G401 (cell line): ENCODE measurements at regions not wholly inside any gene's neighbourhood (a gene's known extent, or its start where the extent isn't known, plus 50 kb on each side); places are given as distances from the start of the nearest gene placed in this dataset.
"Not testable (repeated sequence)": the region's sequence is repeated elsewhere in the genome, so short reads cannot be mapped to it uniquely, and the experiment has no call there.

Experiments
- DNase-seq: peaks from one replicate; pipeline ENCODE4 v3.0.0-alpha.2; 2015; ENCODE audit warnings: low spot score
- in situ Hi-C: cut with HindIII; loops from 2 replicates; pipeline ENCODE4 v1.10.0; 2016; ENCODE audit warnings: low sequenced_read_pairs, mixed read lengths

- no peak for DNase-seq
- in situ Hi-C loops, result no loop called here
Observed at GRCh38 chr17:31722251-31723056, 136.6 kb downstream of the COPRS start.

- in situ Hi-C loops, result no loop called here
- peak; percentile 87 for DNase-seq
Observed at GRCh38 chr17:31721291-31722025, 137.6 kb downstream of the COPRS start.

GRCh38 chr17:31717251-31717650, 141.8 kb downstream of the COPRS start:
- in situ Hi-C loops, DNase-seq: not testable (repeated sequence)

- no peak for DNase-seq
- in situ Hi-C loops, result no loop called here
Observed at GRCh38 chr17:31715446-31715845, 143.6 kb downstream of the COPRS start.

- in situ Hi-C loops, result no loop called here
- no peak for DNase-seq
Observed at GRCh38 chr17:31704483-31704882, 154.6 kb downstream of the COPRS start.

GRCh38 chr17:31702041-31702440, 157.0 kb downstream of the COPRS start:
- in situ Hi-C loops, result no loop called here
- no peak for DNase-seq

GRCh38 chr17:31700973-31701372, 158.1 kb downstream of the COPRS start:
- in situ Hi-C loops, result no loop called here
- DNase-seq, result no peak

GRCh38 chr17:31699886-31700285, 159.2 kb downstream of the COPRS start:
- DNase-seq, result no peak
- in situ Hi-C loops, result no loop called here

- no peak for DNase-seq
- in situ Hi-C loops, result no loop called here
Observed at GRCh38 chr17:31699281-31699680, 159.8 kb downstream of the COPRS start.

GRCh38 chr17:31698751-31699150, 160.3 kb downstream of the COPRS start:
- no peak for DNase-seq
- in situ Hi-C loops, result no loop called here

GRCh38 chr17:31697838-31698237, 161.2 kb downstream of the COPRS start:
- no peak for DNase-seq
- in situ Hi-C loops, result no loop called here

GRCh38 chr17:31696703-31697325, 162.2 kb downstream of the COPRS start:
- in situ Hi-C loops, result no loop called here
- no peak for DNase-seq

GRCh38 chr17:31696184-31696602, 162.9 kb downstream of the COPRS start:
- DNase-seq, result peak; percentile 98
- in situ Hi-C loops, result no loop called here

GRCh38 chr17:31695456-31696090, 163.5 kb downstream of the COPRS start:
- in situ Hi-C loops, result no loop called here
- DNase-seq, result peak; percentile 91

- in situ Hi-C loops, result no loop called here
- DNase-seq, result no peak
Observed at GRCh38 chr17:31693433-31694220, 165.4 kb downstream of the COPRS start.

GRCh38 chr17:31692632-31693031, 166.4 kb downstream of the COPRS start:
- no peak for DNase-seq
- in situ Hi-C loops, result no loop called here

GRCh38 chr17:31692027-31692426, 167.0 kb downstream of the COPRS start:
- in situ Hi-C loops, result no loop called here
- no peak for DNase-seq

GRCh38 chr17:31691251-31691905, 167.7 kb downstream of the COPRS start:
- in situ Hi-C loops, result no loop called here

More at GRCh38 chr17:31691251-31691905, 167.7 kb downstream of the COPRS start:
- DNase-seq, result no peak
